ENCODE measurements at regions not wholly inside any gene's neighbourhood (a gene's known extent, or its start where the extent isn't known, plus 50 kb on each side); places are given as distances from the start of the nearest gene placed in this dataset.
"Not testable (repeated sequence)": the region's sequence is repeated elsewhere in the genome, so short reads cannot be mapped to it uniquely, and the experiment has no call there.

DNA sequence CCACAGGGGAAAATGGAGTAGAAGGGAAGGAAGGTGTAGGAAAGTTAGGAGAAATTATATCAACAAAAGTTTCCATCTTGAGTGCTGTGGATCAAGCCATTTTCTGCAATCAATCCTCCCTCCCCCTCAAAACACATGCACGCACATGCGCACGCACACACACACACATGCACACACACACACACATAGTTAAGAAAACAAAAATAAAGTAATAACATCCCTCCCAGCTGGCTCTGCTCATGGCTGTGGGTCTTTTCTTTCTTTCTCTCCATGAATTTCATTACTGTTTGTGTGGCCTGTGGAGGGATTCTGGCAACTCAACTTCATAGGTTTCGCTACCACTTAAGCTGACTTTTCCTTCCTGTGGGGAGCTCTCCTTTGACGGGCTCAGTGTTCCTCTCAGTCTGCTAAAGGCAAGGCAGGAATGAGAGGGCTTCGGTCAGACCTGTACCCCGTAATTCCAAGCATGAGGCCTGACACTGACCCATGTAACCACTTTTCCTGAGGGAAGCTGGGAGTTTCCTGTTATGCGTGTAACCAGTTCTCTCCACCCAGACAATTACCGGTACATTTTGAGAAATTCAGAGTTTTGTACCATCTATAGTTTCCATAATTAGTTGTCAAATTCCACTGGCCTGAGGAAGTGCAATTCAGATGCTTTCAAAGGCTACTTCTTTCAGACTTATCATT lies 79.8 kb downstream of the ZNF92 start:
- no peak for DNase-seq (ENCODE audit: low read depth)

DNA sequence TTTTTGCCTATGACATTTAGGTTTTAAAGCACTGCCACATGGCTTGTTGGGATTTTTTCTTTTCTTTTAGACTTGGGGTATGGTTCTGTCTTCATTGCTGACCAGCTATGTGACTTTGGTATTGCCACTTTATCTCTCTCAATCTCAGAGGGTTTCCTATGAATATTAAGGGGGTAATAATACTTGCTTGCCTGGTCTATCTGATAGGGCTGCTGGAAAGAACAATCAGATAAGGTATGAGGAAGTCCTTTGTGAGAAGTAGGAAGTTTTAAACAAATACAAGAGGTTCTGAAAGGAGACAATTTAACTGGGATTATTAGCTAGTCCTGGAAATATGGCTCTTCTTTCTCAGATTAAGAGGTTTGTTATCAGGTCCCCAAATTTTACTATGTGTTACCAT lies 80.8 kb downstream of the ZNF92 start:
- no peak for DNase-seq (ENCODE audit: low read depth)

DNA sequence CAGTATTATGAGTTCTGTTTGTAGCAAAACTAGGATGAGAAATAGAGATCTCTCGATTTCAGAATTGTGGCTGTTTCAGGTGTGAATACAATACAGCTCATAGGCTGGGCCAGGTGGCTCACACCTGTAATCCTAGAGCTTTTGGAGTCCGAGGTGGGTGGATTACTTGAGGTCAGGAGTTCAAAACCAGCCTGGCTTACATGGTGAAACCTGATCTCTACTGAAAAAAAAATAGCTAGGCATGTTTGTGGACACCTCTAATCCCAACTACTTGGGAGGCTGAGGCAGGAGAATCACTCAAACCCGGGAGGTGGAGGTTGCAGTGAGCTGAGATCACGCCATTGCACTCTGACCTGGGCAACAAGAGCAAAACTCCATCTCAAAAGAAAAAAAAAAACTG lies 81.4 kb downstream of the ZNF92 start:
- DNase-seq (ENCODE audit: low read depth) = not testable (repeated sequence)

DNA sequence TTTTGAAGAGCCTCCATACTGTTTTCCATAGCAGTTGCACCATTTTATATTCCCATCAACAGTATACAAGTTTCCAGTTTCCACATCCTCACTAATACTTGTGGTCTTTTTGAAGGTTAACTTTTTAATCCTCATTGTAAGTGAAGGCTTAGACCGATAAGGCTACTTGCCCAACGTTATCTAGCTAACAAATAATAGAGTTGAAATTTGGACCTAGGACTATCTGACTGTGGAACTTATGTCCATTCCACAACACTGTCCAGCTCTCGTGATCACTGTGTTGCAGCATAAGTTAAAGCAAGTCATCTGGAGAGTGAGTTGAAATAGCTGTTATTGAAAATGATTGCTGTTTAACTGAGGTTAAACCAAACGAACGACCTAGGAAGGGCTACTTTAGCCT lies 84.0 kb downstream of the ZNF92 start:
- DNase-seq (ENCODE audit: low read depth) = no peak

DNA sequence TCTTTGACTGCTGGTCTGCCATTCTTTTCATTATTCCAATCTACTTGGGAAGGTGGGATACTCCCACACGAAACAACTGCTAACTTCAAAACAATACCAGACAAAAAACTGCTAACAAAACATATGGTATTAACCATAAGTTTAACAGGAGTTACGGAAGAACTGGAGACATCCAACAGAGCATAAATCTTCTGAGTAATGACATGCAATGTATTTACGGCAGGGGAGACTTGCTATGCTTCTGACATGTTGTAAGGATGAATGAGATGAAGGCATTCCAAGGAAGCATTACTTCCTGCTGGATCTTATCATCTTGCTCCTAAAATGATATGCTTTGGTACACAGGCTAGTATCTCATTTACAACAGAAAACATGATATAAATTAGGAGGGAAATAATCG lies 85.8 kb downstream of the ZNF92 start:
- no peak for DNase-seq (ENCODE audit: low read depth)

DNA sequence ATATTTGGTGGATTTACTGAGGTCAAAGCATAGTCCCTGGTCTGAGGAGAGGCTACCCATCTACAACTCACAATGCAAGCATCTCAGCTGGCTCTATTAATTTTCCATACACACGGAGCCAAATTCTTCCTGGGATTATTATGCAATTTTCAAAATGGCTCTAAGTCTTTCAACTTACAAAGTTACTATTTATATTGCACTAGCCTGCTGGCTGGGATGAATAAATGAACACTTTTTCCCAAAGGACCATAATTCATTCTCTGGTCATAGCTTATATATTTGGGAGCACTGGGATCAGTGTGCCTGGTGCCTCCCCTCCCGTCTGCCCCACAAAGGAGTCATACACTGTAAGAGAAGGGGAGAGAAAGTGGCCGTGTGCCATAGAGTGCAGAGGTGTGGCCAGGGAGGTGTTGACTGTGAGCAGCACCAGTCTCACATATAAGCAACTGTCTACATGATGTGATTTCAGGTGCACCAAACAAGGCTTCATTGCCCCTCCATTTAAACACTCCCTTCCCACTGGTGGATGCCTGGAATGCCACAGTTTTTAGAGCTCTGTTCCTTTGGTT lies 88.6 kb downstream of the ZNF92 start:
- DNase-seq (ENCODE audit: low read depth) = no peak

DNA sequence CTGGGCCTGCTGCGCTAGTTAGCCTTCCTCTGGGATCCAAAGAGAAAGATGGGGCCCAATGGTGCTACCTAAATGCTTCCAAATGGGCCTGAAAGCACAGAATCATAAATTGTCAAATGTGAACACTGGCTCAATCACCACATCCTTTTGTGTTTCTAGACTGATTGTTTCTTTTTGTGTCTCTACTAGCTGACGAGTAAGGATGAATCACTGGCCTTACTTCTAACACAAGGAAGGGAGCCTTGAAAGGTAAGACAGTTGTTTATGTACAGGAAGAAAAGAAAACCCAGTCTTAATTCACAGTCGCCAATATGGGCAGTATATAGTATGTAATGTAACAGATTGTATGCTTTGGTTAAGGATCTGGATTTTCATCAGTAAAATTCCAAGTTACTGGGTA lies 89.5 kb downstream of the ZNF92 start:
- DNase-seq (ENCODE audit: low read depth) = peak; percentile 50

DNA sequence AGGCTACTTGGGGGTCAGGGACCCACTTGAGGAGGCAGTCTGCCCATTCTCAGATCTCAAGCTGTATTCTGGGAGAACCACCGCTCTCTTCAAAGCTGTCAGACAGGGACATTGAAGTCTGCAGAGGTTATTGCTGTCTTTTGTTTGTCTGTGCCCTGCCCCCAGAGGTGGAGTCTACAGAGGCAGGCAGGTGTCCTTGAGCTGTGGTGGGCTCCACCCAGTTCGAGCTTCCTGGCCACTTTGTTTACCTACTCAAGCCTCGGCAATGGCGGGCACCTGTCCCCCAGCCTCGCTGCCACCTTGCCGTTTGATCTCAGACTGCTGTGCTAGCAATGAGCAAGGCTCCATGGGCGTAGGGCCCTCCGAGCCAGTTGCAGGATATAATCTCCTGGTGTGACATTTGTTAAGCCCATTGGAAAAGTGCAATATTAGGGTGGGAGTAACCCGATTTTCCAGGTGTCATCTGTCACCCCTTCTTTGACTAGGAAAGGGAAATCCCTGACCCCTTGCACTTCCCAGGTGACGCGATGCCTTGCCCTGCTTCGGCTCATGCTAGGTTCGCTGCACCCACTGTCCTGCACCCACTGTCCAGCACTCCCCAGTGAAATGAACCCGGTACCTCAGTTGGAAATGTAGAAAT lies 96.4 kb downstream of the ZNF92 start:
- not testable (repeated sequence) for DNase-seq (ENCODE audit: low read depth)

DNA sequence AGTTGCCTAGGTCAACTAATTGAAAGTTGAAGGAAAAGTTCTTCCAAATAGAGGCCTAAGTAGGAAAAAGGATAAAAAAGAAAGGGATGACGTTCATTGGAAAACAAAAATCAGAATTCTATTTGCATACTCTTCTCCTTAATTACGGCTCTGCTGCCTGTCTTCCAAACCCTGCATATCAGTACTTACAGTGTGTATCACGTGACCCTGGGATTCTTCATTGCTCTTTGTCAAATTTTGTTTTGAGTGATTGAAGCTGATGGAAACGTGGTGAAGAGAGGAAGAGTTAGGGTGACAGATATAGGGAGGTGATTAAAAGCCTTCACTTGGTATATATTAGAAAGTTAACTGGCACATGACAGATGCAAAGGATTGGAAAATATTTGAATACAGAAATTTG lies 97.9 kb downstream of the ZNF92 start:
- no peak for DNase-seq (ENCODE audit: low read depth)

DNA sequence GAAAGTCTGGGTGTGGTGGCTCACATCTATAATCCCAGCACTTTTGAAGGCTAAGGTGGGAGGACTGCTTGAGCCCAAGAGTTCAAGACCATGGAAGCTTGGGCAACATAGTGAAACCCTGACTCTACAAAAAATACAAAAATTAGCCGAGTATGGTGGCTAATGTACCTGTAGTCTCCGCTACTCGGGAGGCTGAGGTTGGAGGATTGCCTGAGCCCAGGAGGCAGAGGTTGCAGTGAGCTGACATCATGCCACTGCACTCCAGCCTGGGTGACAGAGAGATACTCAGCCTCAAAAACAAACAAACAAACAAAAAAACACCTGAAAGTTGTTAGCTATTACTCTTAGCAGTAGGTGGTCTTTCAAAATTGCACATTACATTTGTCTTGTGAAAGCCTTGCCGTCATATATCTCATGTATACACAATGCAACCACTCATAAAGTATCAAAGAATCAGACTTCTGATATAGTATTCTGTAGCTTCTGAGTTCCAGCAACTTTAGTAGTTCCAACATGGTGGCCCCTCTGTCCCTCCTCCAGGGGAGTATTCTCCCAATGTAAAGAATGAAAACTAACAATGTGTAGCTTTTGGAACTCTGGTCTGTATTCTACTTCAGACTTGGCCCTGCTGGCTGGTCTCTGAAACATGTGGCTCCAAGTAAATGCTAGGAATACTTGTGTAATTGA lies 101.5 kb downstream of the ZNF92 start:
- DNase-seq (ENCODE audit: low read depth) = no peak

DNA sequence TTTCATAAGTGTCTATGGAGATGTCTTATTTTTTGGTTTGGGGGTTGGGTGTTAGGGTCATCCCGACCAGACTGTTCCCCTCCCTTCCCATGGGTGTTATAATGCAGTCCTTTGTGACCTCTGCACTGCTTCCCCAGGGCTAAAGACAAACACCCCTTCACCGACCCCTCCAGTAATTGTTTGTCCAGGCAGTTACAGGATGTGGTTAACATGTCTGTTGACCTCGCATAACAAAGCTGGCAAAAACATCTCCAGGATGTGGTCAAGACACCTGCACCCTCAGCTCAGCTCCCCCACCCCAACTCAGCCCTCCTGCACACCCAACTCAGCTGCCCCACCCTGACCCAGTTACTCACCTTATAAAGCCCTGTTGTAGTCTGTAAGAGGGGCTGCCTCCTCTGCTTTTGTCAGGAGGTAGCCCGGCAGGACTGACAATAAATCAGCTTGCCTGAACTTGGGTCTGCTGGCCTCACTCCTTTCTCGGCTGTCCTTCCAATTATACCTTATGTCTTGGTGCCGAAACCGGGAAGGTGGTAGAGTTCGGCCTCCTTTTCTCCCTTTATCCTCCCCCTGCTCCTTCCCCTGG lies 102.2 kb downstream of the ZNF92 start:
- DNase-seq (ENCODE audit: low read depth) = peak; percentile 79

DNA sequence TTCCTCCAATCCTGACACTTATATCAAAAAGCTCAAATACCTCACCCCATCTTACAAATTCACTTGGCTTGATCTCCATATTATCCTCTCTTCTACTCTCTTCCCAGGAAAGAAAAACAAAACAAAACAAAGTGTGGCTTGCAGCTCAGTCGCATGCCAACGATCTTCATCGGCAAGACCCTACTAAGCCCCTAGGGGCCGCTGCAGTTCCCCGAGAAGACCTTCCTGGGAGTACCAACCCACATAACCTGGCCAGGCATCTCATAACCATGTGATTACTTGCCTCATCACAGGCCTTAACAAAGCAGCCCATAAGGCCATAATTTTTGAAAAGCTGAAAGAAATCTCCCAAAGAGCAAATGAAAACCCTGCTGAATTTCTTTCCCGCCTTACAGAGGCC lies 103.7 kb downstream of the ZNF92 start:
- DNase-seq (ENCODE audit: low read depth) = no peak

DNA sequence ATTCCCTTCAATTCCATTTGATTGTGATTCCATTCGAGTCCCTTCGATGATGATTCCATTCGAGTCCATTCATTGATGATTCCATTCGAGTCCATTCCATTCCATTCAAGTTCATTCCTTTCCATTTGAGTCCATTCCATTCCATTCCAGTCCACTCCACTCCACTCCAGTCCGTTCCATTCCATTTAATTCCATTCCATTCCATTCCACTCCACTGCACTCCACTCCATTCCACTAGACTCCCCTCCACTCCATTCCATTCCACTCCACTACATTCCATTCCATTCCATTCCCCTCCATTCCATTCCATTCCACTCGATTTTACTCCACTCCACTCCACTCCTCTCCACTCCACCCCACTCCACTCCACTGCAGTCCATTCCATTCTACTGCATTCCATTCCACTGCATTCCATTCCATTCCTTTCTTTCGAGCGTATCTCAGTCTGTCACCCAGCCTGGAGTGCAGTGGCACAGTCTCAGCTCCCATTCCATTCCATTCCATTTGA lies 115.7 kb downstream of the ZNF92 start:
- DNase-seq (ENCODE audit: low read depth) = no peak

DNA sequence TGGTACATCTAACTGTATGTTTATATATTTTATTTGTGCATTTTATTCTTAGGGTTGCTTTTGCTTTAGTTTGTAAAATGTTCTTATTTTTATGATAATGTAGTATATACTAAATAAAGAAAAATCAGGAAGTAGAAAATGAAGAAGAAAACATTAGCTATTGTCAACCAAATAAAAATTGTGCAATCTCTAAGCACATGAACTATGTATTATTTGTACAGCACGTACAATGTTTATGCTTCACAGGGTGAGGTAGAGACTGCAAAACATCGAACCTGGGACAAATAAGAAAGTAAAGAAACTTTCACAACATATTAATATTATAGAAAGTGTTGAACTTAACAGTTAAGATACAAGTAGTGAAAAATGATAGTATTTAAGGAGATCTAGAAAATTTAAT lies 123.0 kb downstream of the ZNF92 start:
- DNase-seq (ENCODE audit: low read depth) = not testable (repeated sequence)

DNA sequence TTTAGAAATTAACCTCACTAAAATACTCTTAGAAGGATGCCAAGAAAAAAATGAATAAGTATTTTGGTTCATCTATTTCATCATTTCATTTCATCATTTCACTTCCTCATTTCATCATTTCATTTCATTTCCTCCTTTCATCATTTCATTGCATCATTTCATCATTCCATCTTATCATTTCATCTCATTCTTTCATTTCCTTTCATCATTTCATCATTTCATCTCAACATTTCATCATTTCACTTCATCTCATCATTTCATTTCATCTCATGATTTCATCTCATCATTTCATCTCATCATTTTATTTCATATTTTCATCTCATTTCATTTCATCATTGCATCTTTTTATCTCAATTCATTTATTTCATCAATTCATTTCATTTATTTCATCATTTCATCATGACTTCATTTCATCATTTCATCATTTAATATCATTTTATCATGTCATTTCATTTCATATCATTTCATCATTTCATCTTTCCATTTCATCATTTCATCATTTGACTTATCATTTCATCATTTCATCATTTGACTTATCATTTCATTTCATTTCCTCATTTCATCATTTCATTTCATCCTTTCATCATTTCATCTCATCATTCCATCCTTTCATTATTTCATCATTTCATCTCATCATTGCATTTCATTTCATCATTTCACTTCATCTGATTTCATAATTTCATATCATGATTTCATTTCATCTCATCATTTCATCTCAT lies 129.9 kb downstream of the ZNF92 start:
- no peak for DNase-seq (ENCODE audit: low read depth)

DNA sequence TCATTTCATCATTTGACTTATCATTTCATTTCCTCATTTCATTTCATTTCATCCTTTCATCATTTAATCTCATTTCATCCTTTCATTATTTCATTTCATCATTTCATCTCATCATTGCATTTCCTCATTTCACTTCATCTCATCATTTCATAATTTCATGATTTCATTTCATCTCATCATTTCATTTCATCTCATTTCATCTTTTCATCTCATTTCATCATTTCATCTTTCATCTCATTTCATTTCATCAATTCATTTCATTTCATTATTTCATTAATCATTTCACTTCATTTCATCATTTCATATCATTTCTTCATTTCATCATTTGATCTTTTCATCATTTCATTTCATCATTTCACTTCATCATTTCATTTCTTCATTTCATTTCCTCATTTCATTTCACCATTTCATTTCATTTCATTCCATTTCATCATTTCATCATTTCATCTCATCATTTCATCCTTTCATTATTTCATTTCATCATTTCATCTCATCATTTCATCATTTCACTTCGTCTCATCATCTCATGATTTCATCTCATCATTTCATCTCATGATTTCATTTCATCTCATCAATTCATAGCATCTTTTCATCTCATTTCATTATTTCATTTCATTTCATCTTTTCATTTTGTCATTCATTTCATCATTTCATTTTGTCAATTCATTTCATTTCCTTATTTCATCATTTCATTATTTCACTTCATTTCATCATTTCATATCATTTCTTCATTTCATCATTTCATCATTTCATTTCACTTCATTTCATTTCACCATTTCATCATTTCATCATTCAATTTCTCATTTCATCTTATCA lies 131.1 kb downstream of the ZNF92 start:
- DNase-seq (ENCODE audit: low read depth) = not testable (repeated sequence)

DNA sequence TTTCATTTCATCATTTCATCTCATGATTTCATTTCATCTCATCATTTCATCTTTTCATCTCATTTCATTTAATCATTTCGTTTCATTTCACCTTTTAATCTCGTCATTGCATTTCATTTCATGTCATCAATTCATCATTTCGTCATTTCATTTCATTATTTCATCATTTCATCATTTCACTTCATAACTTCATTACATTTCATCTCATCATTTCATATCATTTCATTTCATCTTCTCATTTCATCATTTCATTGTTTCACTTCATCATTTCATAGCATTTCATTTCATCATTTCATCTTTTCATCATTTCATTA lies 131.6 kb downstream of the ZNF92 start:
- not testable (repeated sequence) for DNase-seq (ENCODE audit: low read depth)

DNA sequence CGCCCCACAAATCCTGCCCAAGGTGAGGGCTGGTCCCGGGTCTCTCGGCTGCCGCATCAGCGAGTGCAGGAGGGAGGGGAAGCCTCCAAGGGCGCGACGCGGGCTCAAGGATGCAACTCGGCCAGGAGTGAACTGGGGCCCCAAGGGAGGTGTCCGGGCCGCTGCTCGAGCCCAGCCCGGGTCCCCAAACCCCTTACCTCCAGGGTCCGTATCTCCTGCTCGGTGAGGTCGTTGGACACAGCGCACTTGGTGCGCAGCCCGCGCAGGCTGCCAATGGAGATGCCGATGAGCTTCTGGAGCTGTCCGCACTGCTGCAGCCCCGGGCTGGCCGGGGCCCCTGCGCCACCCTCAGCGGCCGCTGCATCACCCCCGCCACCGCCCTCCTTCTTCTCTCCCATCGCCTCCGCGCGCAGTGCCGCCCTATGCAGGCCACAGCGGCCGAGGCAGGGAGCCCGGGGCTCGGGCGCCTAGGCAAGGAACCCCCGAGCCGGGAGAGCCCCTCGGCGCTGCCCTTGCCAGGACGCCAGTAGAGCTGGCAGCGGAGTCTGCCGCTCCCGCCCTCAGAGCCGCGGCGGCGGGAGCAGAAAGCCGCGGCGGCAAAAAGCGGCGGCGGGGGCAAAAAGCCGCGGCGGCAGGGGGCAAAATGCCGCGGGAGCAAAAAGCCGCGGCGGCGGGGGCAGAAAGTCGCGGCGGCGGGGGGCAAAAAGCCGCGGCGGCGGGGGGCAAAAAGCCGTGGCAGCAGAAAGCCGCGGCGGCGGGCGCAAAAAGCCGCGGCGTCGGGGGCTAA lies 135.1 kb downstream of the ZNF92 start:
- not testable (repeated sequence) for DNase-seq (ENCODE audit: low read depth)

DNA sequence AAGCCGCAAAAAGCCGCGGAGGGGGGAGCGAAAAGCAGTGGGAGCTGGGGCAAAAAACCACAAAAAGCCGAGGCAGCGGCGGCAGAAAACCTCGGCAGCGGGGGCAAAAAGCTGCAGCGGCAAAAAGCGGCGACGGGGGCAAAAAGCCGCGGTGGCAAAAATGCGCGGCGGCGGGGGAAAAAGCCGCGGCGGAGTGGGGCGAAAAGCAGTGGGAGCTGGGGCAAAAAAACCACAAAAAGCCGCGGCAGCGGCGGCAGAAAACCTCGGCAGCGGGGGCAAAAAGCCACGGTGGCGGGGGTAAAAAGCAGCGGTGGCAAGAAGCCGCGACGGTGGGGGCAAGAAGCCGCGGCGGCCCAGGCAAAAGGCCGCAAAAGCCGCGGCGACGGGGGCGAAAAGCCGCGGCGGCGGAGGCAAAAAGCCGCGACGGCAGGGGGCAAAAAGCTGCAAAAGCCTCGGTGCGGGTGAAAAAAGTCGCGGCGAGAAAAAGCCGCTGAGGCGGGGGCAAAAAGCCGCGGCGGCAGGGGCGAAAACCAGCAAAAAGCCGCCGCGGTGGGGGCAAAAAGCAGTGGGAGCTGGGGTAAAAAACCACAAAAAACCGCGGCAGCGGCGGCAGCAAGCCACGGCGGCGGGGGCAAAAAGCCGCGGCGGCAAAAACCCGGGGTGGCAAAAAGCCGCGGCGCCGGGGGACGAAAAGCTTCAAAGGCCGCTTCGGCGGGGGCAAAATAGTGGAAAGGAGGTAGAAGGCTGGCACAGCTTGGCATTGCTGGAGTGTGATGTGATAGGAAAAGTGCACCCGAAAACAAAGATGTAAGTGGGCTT lies 135.9 kb downstream of the ZNF92 start:
- DNase-seq (ENCODE audit: low read depth) = no peak
